ENCODE measurements at regions not wholly inside any gene's neighbourhood (a gene's known extent, or its start where the extent isn't known, plus 50 kb on each side); places are given as distances from the start of the nearest gene placed in this dataset.

- H3K36me3 ChIP-seq (ENCODE audit: control insufficient read depth, insufficient read depth, low read length), result no peaks in the 10 kb centered on the region
- H3K27ac ChIP-seq (ENCODE audit: extremely low read depth, low read depth, low read length), result no peak overlapping the region
- H3K9me1 ChIP-seq (ENCODE audit: control insufficient read depth, insufficient read depth, low read length), result no peaks in the 10 kb centered on the region
- in situ Hi-C loops (cut with MboI), result no loop called here
- WGBS (ENCODE audit: insufficient coverage, low coverage, missing lambda C conversion rate), result 29% methylated on average over 13 of the region's 13 CpGs
- H3K9ac ChIP-seq (ENCODE audit: insufficient read depth in 1 of 2, low read depth in 2 of 2, low read length in 2 of 2), result no peak overlapping the region
- intact Hi-C loops (cut with micrococcal nuclease), result loop anchor here (5.0 to 10.0 kb wide), 3 partner anchors 76 to 511 kb away; partner anchors contain the start of genes ARV1 and TTC13
- H4K20me1 ChIP-seq (replicated peaks; ENCODE audit: control insufficient read depth, insufficient read depth, low read length), result no peaks in the 10 kb centered on the region
- no peaks in the 10 kb centered on the region for H3K79me2 ChIP-seq (ENCODE audit: control insufficient read depth, insufficient read depth, low read length)
- ATAC-seq, result peak; percentile 57
- peaks cover 0 to 5% of the 10 kb centered on the region in 2 experiments; a peak in 4 of 5 replicates for H3K4me1 ChIP-seq (replicated peaks in 1 of 2; ENCODE audit: control insufficient read depth in 2 of 2, insufficient read depth in 2 of 2, low read length in 2 of 2)
- ChIA-PET POLR2A (interaction anchor here (1.0 to 2.1 kb wide), 6 partner anchors 8 to 117 kb away, joined by 3 to 6 read pairs (median 4); no protein-coding TSS in a partner anchor), CTCF (ENCODE audit: low intra/inter-chr PET ratio) (interaction anchor here (0.7 to 4.1 kb wide), 3 partner anchors 114 to 296 kb away, joined by 3 to 14 read pairs (median 3); no protein-coding TSS in a partner anchor)
- no peaks in the 10 kb centered on the region for H3K9me3 ChIP-seq (replicated peaks; ENCODE audit: control insufficient read depth, insufficient read depth, low read depth, low read length)
- H2AFZ ChIP-seq (ENCODE audit: low read depth, low read length), result no peak overlapping the region
- H3K4me2 ChIP-seq (ENCODE audit: insufficient read depth, low read length), result no peak overlapping the region
- H3K27me3 ChIP-seq (ENCODE audit: control insufficient read depth in 2 of 2, insufficient read depth in 2 of 2, low read length in 2 of 2), result peaks cover 11 to 19% of the 10 kb centered on the region in 2 experiments; a peak in 4 of 5 replicates
- FAIRE-seq, result no peak
- BruUV-seq (replicated peaks), result no TSS peak
- no peak overlapping the region for H3K4me3 ChIP-seq
- DNase-seq (ENCODE audit: extremely low read depth in 1 of 4, low spot score in 3 of 4), result peak in 1 of 4 experiments; percentile 24
- TF ChIP-seq ZNF384 (IDR thresholded peaks at IDR 0.05; ENCODE audit: low read depth, low read length) (no peak), PHB (CRISPR knock-in tag; IDR thresholded peaks at IDR 0.05) (no peak), HMGN3 (IDR thresholded peaks at IDR 0.05; ENCODE audit: borderline replicate concordance, extremely low read depth, insufficient read length, low read depth, low read length) (no peak), HDAC3 (IDR thresholded peaks at IDR 0.05; ENCODE audit: borderline replicate concordance, partially characterized antibody) (no peak), ZNF23 (CRISPR knock-in tag; IDR thresholded peaks at IDR 0.05) (no peak), ZBTB7A (IDR thresholded peaks at IDR 0.05; ENCODE audit: borderline replicate concordance, control insufficient read depth, low read depth, low read length) (no peak), TCFL5 (CRISPR knock-in tag; conservative IDR thresholded peaks at IDR 0.05) (no peak), AFF4 (CRISPR knock-in tag; IDR thresholded peaks at IDR 0.05) (no peak)
Observed at GRCh38 chr1:231093156-231093922, 53.3 kb upstream of the FAM89A start.

Data from K562 (cell line).